GM12878 (cell line): ENCODE measurements at regions not wholly inside any gene's neighbourhood (a gene's known extent, or its start where the extent isn't known, plus 50 kb on each side); places are given as distances from the start of the nearest gene placed in this dataset.

Experiments
- ATF7 ChIP-seq: fragments of 450-650 bp; IDR thresholded peaks from 2 replicates; pipeline ENCODE4 v1.6.1; 2016; ENCODE audit warnings: low read depth, mild to moderate bottlenecking
- EP300 ChIP-seq, 2 experiments: fragments of 150-350 bp in 1 of 2; IDR thresholded peaks; 2 replicates each; pipeline ENCODE4 v1.6.1; 2011 to 2012; ENCODE audit warnings: low read depth in 2 of 2, low read length in 2 of 2, borderline replicate concordance in 1 of 2, improper control_type of control experiment in 1 of 2, inconsistent platforms in 1 of 2; ENCODE audit not compliant: control insufficient read depth in 1 of 2
- KDM1A ChIP-seq: fragments of 200-600 bp; sonication (generic); IDR thresholded peaks from 2 replicates; pipeline ENCODE4 v1.6.1; 2016; ENCODE audit warnings: borderline replicate concordance
- NRF1 ChIP-seq: conservative IDR thresholded peaks from 2 replicates; pipeline ENCODE4 v1.6.1; 2011; ENCODE audit warnings: mild to moderate bottlenecking, low read depth, low read length, improper control_type of control experiment
- PAX8 ChIP-seq: fragments of 450-650 bp; IDR thresholded peaks from 2 replicates; pipeline ENCODE4 v1.6.1; 2017; ENCODE audit warnings: mild to moderate bottlenecking, moderate library complexity
- POLR2A ChIP-seq: IDR thresholded peaks from 2 replicates; pipeline ENCODE4 v1.6.1; 2011; ENCODE audit warnings: low read depth, mild to moderate bottlenecking, low read length
- RAD21 ChIP-seq: IDR thresholded peaks from 2 replicates; pipeline ENCODE4 v1.6.1; 2011; ENCODE audit warnings: mild to moderate bottlenecking, low read depth, low read length, moderate library complexity; ENCODE audit not compliant: insufficient read depth
- RCOR1 ChIP-seq: conservative IDR thresholded peaks from 2 replicates; pipeline ENCODE4 v1.6.1; 2012; ENCODE audit warnings: low read depth, low read length, improper control_type of control experiment
- ZZZ3 ChIP-seq: IDR thresholded peaks from 2 replicates; pipeline ENCODE4 v1.6.1; 2011; ENCODE audit warnings: low read depth; ENCODE audit not compliant: control insufficient read depth, insufficient read length
- TF ChIP-seq, protein P1 (sequence below), 3 experiments: IDR thresholded peaks in 2 of 3; conservative IDR thresholded peaks in 1 of 3; 2 replicates each; pipeline ENCODE4 v1.5.1; 2011; ENCODE audit warnings: low read depth in 3 of 3, low read length in 3 of 3, mild to moderate bottlenecking in 3 of 3, control low read depth in 2 of 3, moderate library complexity in 2 of 3, inconsistent platforms in 1 of 3, mixed read lengths in 1 of 3; ENCODE audit not compliant: control insufficient read depth in 2 of 3, insufficient read depth in 1 of 3; ENCODE audit errors: extremely low read depth in 1 of 3
- TF ChIP-seq, protein P2 (sequence below): fragments of 450-650 bp; IDR thresholded peaks from 2 replicates; pipeline ENCODE4 v1.6.1; 2017; ENCODE audit warnings: mild to moderate bottlenecking
- TF ChIP-seq, protein P3 (sequence below): fragments of 450-650 bp; formaldehyde crosslinking; IDR thresholded peaks from 2 replicates; pipeline ENCODE4 v1.5.0; 2022; ENCODE audit warnings: mild to moderate bottlenecking, missing genetic modification characterization
- TF ChIP-seq, protein P4 (sequence below): IDR thresholded peaks from 2 replicates; pipeline ENCODE4 v1.6.1; 2011; ENCODE audit warnings: low read depth, low read length, improper control_type of control experiment, borderline replicate concordance
- TF ChIP-seq, protein P5 (sequence below): IDR thresholded peaks from 2 replicates; pipeline ENCODE4 v1.6.1; 2012; ENCODE audit warnings: low read depth, low read length, improper control_type of control experiment

DNA sequence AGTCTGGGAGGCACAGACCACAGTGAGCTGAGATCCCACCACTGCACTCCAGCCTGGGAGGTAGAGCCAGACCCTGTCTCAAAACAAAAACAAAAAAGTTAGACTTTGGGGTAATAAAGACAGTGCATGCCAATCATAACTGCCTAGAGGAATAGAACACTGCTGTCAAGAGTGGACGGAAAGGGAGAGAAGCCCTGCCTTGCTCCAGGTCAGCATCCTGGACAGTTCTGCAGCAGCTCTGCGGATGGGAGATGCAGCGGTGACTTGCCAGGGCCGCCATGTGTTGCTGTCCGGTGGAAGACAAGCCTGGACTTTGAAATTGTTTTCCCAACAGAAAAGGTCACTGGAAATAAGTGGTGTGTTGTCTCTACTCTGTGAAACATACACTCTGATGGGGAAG is 618.2 kb downstream of the TBC1D22A start:
- TF ChIP-seq, protein P1, sequence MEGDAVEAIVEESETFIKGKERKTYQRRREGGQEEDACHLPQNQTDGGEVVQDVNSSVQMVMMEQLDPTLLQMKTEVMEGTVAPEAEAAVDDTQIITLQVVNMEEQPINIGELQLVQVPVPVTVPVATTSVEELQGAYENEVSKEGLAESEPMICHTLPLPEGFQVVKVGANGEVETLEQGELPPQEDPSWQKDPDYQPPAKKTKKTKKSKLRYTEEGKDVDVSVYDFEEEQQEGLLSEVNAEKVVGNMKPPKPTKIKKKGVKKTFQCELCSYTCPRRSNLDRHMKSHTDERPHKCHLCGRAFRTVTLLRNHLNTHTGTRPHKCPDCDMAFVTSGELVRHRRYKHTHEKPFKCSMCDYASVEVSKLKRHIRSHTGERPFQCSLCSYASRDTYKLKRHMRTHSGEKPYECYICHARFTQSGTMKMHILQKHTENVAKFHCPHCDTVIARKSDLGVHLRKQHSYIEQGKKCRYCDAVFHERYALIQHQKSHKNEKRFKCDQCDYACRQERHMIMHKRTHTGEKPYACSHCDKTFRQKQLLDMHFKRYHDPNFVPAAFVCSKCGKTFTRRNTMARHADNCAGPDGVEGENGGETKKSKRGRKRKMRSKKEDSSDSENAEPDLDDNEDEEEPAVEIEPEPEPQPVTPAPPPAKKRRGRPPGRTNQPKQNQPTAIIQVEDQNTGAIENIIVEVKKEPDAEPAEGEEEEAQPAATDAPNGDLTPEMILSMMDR (IDR thresholded peaks at IDR 0.05 in 2 of 3, conservative IDR thresholded peaks at IDR 0.05 in 1 of 3; ENCODE audit: control insufficient read depth in 2 of 3, extremely low read depth in 1 of 3, insufficient read depth in 1 of 3, low read depth in 3 of 3, low read length in 3 of 3): no peak
- no peak for TF ChIP-seq ATF7
- TF ChIP-seq RCOR1: no peak
- TF ChIP-seq, protein P2, sequence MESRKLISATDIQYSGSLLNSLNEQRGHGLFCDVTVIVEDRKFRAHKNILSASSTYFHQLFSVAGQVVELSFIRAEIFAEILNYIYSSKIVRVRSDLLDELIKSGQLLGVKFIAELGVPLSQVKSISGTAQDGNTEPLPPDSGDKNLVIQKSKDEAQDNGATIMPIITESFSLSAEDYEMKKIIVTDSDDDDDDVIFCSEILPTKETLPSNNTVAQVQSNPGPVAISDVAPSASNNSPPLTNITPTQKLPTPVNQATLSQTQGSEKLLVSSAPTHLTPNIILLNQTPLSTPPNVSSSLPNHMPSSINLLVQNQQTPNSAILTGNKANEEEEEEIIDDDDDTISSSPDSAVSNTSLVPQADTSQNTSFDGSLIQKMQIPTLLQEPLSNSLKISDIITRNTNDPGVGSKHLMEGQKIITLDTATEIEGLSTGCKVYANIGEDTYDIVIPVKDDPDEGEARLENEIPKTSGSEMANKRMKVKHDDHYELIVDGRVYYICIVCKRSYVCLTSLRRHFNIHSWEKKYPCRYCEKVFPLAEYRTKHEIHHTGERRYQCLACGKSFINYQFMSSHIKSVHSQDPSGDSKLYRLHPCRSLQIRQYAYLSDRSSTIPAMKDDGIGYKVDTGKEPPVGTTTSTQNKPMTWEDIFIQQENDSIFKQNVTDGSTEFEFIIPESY: no peak
- no peak for TF ChIP-seq POLR2A
- no peak for TF ChIP-seq NRF1
- no peak for TF ChIP-seq RAD21
- TF ChIP-seq KDM1A: no peak
- TF ChIP-seq, protein P3, sequence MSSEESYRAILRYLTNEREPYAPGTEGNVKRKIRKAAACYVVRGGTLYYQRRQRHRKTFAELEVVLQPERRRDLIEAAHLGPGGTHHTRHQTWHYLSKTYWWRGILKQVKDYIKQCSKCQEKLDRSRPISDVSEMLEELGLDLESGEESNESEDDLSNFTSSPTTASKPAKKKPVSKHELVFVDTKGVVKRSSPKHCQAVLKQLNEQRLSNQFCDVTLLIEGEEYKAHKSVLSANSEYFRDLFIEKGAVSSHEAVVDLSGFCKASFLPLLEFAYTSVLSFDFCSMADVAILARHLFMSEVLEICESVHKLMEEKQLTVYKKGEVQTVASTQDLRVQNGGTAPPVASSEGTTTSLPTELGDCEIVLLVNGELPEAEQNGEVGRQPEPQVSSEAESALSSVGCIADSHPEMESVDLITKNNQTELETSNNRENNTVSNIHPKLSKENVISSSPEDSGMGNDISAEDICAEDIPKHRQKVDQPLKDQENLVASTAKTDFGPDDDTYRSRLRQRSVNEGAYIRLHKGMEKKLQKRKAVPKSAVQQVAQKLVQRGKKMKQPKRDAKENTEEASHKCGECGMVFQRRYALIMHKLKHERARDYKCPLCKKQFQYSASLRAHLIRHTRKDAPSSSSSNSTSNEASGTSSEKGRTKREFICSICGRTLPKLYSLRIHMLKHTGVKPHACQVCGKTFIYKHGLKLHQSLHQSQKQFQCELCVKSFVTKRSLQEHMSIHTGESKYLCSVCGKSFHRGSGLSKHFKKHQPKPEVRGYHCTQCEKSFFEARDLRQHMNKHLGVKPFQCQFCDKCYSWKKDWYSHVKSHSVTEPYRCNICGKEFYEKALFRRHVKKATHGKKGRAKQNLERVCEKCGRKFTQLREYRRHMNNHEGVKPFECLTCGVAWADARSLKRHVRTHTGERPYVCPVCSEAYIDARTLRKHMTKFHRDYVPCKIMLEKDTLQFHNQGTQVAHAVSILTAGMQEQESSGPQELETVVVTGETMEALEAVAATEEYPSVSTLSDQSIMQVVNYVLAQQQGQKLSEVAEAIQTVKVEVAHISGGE (CRISPR knock-in tag): no peak
- TF ChIP-seq, protein P4, sequence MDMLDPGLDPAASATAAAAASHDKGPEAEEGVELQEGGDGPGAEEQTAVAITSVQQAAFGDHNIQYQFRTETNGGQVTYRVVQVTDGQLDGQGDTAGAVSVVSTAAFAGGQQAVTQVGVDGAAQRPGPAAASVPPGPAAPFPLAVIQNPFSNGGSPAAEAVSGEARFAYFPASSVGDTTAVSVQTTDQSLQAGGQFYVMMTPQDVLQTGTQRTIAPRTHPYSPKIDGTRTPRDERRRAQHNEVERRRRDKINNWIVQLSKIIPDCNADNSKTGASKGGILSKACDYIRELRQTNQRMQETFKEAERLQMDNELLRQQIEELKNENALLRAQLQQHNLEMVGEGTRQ: no peak
- TF ChIP-seq PAX8: no peak
- no peak for TF ChIP-seq ZZZ3
- TF ChIP-seq, protein P5, sequence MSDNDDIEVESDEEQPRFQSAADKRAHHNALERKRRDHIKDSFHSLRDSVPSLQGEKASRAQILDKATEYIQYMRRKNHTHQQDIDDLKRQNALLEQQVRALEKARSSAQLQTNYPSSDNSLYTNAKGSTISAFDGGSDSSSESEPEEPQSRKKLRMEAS: no peak
- TF ChIP-seq EP300 (IDR thresholded peaks at IDR 0.05; ENCODE audit: borderline replicate concordance in 1 of 2, control insufficient read depth in 1 of 2, low read depth in 2 of 2, low read length in 2 of 2): no peak
